HG03064 (cell line): ENCODE measurements at regions not wholly inside any gene's neighbourhood (a gene's known extent, or its start where the extent isn't known, plus 50 kb on each side); places are given as distances from the start of the nearest gene placed in this dataset.
"Not testable (repeated sequence)": the region's sequence is repeated elsewhere in the genome, so short reads cannot be mapped to it uniquely, and the experiment has no call there.

Source experiments
- ATAC-seq: cut with Tn5 transposase; IDR thresholded peaks from one replicate; pipeline ENCODE4 v1.9.1; 2021; ENCODE audit warnings: low read depth; ENCODE audit not compliant: unreplicated experiment

DNA sequence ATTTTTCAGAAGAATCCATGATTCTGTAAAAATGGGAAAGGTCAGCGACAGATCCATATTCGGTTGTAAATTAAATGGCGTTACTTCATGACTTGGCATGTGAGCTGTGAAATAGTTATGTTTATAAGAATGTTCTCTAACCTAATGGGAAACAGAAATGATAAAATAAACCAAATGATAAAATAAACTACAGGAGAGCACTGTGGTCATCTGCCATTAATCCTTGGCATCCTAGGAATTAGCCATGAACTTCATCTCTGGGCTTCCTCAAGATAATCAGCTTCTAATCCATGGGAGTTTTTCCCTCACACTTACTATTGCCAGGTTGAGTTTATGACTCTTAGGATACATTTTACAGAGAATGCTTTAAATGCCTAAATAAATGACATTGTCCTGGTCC, 94.6 kb upstream of the SLC30A5 start:
- no peak for ATAC-seq

DNA sequence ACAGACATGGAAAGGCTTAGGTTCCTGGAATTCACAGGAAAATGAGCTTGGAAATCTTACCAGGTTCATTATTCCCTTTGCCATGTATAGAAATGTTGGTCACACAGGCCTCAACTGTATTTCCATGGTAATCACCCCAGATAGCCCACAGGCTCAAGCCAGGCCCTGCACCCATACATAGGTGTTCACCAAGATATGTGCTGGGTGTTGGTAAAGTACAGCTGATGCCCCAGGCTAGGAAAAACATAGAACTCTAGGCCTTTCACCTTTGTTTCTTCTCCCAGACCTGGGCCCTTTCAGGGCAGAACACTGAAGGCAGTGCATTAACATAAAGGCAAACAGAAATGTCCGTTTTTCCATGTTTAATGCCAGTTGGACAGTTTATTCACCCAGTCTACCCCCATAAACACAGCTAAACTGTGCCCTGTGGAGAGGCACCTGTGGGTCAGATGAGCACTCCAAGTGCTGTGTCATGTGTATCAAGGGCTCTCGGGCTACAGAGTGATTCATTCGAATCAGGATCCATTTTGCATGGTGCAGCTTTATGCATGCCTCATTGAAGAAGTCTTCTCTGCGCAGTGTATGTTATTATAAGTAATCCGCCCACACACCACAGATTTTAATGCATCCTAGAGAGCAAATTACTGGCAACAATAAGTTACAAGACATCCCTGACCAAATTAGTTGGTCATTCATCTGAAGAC, 93.4 kb upstream of the SLC30A5 start:
- no peak for ATAC-seq

DNA sequence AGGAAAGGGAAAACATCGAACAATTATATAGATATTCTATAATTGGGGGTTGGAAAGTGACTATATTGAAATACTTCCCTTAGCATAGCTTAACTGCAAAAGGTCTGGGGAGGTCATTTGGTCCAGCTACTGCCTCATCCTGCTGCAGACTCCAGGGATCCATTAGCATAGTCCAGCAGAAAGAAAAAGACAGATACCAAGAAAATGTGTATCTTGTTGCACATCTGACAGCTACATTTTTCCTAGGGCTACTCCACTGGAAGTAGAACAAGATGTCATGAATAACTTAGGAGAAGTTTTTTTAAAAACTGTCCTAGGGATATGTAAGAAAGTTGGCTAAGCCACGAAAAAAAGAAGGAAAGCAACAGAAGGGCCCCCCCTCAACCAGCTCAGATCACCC, 92.9 kb upstream of the SLC30A5 start:
- ATAC-seq: no peak

DNA sequence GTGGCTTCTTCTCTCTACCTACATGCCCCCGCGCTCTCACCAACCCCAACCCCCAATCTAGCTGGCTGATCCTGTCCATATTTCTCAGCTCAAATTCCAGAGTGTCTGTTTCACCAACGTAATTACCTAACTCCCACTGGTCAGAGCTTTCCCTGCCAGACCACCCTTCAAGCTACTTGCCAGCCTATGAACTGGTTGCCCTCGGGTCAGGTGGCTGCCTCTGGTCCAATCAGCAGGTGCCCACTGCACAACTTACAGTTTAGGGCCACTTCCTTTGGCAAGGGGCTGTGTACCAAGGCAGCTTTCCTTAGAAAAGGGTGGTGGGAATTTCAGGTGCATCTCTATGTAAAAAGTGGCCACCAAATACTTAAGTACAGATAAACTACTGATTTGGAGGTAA, 92.2 kb upstream of the SLC30A5 start:
- ATAC-seq: no peak

DNA sequence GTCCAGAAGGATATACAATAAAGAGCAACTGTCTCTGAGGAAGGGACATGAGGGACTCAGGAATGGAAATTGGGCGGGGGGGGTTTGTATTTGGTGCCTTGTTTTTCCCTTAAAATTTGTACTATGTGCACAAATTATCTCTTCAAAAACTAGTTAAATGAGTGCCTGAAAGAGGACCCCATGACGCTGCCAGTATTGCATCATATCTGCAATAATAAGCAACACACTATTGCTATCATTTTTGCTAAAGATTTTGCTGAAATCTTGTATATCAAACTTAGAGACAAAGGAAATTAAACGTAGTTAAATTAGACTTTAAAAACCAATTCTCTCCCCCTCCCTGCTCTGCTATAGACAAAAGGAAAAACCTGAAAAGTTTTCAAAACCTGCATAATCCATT, 89.7 kb upstream of the SLC30A5 start:
- no peak for ATAC-seq

DNA sequence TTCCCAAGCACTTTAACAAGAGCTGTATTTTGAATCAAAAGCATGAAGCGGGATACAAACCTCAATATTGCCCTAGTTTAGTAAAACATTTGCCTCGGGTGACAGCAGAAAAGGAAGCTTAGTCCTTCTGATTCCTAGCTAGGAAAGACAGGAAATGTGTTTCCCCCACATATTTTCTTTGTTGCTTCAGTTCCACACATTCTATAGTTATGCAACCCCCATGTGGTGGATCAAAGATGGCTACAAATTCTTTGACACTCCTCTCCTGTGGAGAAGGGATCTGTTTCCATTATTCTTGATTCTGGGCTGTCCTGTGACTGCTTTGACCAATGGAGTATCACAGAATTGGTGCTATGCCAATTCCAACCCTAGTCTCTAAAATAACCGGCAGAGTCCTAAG, 89.1 kb upstream of the SLC30A5 start:
- no peak for ATAC-seq

DNA sequence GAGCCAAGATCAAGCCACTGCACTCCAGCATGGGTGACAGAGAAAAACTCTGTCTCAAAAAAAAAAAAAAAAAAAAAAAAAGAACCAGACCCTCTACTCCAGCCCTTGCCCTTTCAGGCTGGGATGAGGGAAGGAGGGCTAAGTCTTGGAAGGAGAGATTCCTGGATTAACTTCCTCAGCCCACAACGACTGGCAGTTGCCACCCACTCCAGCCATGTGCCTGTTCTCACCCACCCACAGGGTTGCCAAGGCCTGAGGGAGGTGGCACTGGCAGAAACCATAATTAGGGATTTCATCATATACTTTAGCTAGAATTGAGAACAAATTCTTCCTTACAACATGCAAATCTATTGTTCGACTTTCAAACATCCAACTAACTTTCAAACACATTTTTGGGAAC, 87.8 kb upstream of the SLC30A5 start:
- ATAC-seq: no peak

DNA sequence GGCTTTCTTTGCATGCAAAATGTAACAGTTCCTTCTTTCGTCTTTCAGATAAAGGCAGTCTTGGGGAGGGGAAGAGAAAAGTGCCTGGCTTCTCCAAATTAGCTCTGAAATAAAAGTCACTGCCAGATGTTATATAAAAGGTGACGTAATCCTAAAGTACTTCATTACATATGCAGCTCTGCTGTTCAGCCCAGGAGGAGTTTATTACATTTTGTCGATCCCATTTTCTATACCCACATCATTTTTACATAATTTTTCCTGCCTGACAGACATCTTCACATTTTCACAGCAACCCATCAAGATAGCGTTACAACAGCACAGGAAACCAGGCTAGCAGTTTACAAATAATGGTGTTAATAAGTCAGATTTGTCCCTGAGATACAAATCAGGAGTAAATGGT, 86.7 kb upstream of the SLC30A5 start:
- ATAC-seq: no peak

DNA sequence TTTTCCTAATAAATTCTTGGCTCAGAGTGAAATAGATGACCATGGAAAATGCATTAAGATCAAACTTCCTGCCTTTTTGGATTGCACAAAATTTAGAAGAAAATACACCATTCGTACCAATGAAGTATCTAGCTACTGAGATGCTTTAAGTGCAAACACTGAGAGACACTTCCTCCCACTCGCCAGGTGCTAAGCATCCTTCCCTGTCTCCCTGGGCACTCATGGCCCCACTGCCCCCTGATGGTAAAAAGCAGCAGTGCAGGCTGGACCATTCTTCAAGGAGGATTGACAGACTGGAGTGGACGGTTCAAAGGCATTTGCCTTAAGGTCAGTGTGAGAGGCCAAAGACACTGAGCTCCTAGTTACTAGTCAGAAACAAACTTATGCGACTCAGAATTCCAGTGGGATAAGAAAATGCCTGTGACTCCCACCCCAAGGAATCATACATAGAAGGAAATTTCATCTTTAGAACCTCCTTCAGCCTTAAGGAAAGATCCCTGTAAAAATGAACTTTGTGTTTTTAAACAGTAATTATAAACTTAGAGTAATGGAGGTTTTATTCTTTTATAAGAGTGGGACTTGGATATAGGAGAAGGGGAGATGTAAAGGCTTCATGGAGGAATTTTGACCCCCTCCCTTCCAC, 86.0 kb upstream of the SLC30A5 start:
- ATAC-seq: no peak

DNA sequence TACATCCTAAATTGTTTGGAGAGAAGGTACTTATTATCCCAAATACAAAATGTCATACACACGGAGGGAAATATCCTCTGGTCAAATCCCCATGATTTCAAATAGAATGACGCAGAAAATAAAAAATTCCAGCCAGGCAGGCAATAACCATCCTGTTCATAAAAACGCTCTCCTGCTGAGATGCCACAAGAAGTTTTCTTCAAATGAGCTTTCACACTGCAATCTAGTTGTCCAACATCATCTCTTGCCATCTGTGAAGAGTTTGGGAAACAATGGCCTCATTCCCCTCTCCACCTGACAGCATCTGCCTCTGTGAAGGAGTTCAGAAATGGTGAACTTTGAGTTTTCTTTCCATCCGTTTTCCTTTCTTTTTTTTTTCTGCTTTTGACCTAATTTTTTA, 83.3 kb upstream of the SLC30A5 start:
- ATAC-seq: no peak

DNA sequence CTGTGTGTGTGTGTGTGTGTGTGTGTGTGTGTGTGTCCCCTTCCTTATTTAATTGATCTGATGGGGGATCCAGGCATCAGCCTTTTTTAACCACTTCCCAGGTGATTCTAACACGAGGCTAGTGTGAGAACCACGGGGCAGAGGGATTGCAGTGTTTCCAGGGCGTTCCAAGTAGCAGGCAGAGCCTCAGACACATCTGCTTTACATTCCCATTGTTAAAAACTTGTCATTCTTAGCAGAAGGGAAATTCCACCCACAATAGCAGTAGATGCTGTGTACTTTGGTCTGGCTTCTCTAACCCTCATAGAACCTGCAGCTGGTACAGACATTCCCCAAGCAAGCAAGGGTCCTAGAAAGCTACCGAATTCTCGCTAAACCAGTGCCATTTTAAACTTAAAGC, 81.9 kb upstream of the SLC30A5 start:
- no peak for ATAC-seq

DNA sequence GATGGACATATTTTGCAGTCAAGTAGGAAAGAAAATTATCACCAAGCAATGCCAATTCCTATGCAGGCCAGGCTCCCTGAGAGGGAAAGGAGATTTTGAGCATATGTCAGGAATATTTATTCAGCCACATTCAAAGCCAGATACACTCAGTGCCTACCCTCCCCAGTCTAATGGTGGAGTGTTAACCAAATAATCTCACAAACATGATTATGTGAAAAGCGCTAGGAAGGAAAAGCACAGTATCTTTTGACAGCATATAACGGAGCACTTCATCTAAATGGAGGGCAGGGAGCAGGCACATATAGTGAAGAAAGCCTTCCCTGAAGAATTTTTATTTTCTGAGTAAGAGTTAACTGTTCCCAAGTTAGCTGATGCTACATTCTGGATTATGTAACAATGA, 80.3 kb upstream of the SLC30A5 start:
- no peak for ATAC-seq

DNA sequence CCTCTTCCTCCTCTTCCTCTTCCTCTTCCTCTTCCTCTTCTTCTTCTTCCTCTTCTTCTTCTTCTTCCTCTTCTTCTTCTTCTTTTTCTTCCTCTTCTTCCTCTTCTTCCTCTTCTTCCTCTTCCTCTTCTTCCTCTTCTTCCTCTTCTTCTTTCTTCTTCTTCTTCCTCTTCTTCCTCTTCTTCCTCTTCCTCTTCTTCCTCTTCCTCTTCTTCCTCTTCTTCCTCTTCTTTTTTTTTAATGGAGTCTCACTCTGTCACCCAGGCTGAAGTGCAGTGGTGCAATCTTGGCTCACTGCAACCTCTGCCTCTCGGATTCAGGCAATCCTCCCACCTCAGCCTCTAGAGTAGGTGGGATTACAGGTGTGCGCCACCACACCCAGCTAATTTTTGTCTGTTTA, 79.8 kb upstream of the SLC30A5 start:
- not testable (repeated sequence) for ATAC-seq

DNA sequence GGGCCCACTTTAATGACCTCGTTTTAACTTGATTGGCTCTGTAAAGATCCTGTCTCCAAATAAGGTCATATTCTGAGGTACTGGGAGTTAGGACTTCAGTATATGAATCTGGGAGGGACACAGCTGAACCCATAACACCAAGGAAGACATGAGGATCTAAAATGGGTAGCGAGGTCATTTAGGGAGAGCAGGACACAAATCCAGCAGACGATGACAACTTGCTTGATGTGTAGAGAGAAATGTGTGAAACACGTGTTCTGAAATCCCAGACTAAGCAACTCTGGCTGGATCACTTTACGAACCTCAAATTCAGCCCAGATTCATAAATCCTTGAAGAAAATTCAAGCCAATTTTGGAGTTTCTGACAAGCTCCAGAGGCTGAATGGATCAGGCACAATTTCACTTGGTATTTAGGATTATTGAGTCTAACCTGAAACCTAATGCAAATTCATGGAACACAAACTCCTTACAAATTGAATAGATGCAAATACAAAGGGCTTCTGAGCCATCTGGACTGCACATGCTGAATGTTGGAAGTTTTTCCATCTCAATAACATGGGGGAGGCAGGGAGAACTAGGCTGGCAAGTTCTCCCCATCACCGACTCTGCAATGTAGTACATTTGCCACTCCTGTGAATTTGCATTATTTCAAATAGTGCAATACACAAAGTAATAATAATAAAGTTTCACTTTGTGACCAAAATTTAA, 74.0 kb upstream of the SLC30A5 start:
- ATAC-seq: no peak

DNA sequence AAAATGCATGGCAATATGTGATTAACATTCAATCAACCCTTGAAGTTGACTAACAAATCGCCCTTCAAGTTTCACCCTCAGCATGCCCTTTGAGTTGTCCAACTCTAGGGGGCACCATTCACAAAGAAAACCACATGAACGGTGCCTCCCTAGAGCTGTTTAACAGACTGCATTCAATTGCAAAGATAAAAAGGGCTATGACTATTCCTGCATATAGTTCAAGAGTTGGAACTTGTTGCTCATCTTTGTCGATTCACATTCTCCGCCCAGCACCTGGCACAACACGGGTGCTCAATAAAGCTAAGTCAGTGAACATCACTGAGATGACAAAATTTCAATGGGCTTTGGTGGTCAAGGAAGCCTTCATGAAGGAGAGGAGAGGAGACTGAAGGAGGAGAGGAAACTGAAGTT, 69.6 kb upstream of the SLC30A5 start:
- ATAC-seq: no peak

DNA sequence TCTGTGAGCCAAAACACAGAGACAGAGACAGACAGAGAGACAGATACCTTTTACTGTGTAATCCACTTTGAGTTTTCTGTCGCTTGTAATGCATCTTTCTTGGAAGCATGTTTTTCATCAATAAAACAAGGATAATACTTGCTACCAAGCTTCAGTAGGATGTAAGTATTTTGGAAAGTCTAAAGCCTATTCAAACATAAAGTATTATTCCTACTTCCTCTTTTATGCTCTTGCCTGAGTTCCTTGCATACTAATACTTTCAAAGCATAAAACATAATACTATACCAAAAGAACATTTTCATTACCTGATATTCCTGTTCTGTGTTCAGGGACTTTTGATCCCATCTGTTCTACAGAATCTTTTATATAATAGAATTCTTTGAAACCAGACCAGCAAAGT, 64.5 kb upstream of the SLC30A5 start:
- no peak for ATAC-seq

DNA sequence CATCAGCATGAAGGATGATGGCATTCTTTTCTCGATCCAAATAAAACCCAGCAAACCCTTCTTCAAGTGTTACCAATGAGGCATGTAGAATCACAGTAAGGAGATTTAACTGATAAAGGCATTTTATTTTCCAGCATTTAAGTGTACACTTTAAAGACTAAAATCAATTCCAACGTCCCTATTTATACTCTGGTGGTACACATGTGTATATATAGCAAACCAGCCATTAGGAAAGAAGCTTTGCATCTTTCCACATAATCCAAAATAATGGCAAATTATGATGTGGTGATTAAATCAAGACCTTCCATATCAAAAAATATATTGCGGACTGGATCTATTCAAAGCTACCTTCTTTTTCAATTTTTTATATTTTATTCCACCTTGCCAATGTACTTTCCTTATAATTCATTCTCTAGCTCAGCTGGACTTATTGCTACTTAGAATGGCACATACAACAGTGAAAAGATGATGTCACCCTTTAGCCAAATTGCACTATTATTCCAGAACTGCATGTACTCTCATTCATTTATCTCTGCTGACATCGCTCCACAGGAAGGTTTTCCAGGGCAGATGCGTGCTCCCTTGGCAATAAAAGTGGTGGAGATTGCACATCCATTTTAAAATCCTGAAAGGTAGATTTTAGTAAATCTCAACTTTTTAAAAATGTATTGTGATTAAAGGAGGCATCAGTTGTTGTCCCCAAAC, 63.3 kb upstream of the SLC30A5 start:
- no peak for ATAC-seq

DNA sequence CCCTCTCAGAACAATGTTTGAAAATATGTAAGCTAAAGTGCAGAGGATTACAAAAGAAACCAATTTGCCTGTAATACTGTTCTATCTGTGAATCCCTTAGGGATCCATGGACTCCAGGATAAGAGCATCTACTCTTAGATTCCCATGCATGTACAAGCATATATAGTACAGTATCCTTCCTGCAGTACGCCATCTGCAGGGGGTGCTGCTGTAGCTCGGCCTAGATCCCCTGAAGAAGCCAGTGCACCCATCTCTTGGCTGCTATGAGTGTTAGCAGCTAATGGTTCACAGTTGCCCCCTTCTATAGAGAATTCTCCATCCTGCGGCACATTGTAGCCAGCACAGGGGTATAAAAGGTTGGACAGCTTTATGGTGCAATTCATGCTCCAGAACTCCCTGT, 61.8 kb upstream of the SLC30A5 start:
- no peak for ATAC-seq

DNA sequence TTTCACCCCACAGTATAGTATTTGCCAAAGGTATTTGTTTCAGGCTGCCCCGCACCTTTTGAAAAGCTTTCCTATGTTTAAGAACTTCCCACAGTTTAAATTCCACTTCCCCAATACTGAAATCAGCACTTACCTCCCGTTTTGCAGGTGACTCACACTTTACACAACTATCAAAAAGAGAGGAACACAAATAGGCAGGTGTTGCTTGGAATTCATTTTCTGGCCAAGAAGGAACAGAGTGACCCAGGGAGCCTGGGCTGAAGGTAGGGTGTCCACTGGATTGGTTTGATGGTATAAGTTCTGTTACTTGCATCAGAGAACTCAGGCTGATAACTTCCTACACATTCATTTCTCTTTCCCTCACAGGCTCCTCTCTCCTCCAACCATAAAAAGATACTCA, 60.1 kb upstream of the SLC30A5 start:
- ATAC-seq: no peak

DNA sequence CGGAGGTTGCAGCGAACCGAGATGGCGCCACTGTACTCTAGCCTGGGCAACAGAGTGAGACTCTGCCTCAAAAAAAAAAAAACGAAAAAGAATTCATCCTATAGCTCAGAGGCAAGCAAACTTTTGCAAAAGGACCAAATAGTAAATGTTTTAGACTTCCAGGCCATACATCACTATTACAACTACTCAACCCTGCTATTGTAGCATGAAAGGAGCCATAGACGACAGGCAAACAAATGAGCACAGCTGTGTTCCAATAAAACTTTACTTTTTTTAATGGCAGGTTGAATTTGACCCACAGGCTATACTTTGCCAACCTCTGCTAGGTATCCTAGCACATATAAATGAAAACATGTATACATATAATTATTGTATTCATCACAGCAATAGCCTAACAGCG, 58.9 kb upstream of the SLC30A5 start:
- ATAC-seq: no peak

DNA sequence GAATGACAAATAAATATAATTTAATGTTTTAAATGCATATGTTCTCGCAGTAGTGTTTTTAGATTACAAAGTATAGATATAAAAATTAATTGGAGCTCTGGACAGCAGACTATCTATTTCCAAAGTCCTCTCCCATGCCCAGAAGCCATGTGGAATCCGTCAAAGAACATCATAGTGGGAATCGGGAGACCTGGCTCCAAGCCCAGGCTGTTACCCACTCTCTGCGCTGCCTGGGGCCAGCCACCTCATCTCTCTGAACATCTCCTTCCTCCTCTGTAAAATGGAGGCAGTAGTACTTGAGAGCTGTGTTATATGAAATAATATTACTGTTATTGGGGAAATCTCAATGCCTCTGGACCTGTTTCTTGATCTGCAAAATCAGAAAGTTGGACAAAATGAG, 58.1 kb upstream of the SLC30A5 start:
- no peak for ATAC-seq
